ENCODE measurements at regions not wholly inside any gene's neighbourhood (a gene's known extent, or its start where the extent isn't known, plus 50 kb on each side); places are given as distances from the start of the nearest gene placed in this dataset.

DNA sequence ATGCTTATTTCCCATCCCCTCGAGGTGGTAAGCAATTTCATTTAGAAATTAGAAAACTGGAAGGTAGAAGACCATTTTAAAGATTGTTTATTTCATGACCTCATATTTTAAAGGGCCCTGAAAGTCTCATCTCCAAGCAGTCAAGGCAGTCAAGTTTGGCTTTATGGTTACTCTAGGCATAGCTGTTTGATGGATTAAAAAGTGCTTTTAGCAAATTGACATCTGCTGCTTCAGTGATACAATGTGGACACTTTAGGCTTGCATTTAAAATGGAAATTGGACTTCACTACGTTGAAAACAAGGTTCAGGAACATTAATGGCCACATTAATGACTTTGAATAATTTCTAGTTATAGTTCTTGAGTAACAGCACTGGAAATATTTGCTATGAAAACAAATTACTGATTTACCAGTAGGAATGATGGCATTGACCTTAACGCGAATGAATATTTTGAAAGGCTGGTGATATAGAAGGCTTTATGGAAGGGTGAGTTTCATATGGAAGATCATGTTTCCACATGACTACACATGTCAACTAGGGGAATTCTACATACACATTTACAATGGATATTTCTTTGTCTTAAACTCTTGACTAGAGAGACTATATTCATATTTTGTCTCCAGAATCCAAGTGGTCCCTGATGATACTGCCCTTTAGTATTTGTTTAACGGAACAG lies 873.5 kb downstream of the JRKL start:
- Histone ChIP-seq H3F3A (ENCODE audit: insufficient read depth) (no peaks in the 10 kb centered on the region), H3K36me3 (ENCODE audit: low read length) (no peaks in the 10 kb centered on the region), H3K27me3 (ENCODE audit: low read length) (no peaks in the 10 kb centered on the region), H3K79me2 (ENCODE audit: insufficient read depth, low read length) (no peaks in the 10 kb centered on the region), H3K9ac (ENCODE audit: low read length) (no peak overlapping the region), H3K4me3 (ENCODE audit: insufficient read depth, low read length, poor library complexity, severe bottlenecking) (no peak overlapping the region), H2AFZ (ENCODE audit: low read depth, low read length, severe bottlenecking) (no peak overlapping the region), H3K27ac (ENCODE audit: low read depth, low read length) (no peak overlapping the region), H3K9me3 (ENCODE audit: insufficient read depth, low read length) (no peaks in the 10 kb centered on the region), H3K4me2 (ENCODE audit: low read depth, low read length, poor library complexity, severe bottlenecking) (no peak overlapping the region), H3K9me2 (replicated peaks; ENCODE audit: insufficient read depth, low read length) (no peaks in the 10 kb centered on the region), H4K20me1 (ENCODE audit: low read depth, low read length) (no peaks in the 10 kb centered on the region)
- TF ChIP-seq, protein P1, sequence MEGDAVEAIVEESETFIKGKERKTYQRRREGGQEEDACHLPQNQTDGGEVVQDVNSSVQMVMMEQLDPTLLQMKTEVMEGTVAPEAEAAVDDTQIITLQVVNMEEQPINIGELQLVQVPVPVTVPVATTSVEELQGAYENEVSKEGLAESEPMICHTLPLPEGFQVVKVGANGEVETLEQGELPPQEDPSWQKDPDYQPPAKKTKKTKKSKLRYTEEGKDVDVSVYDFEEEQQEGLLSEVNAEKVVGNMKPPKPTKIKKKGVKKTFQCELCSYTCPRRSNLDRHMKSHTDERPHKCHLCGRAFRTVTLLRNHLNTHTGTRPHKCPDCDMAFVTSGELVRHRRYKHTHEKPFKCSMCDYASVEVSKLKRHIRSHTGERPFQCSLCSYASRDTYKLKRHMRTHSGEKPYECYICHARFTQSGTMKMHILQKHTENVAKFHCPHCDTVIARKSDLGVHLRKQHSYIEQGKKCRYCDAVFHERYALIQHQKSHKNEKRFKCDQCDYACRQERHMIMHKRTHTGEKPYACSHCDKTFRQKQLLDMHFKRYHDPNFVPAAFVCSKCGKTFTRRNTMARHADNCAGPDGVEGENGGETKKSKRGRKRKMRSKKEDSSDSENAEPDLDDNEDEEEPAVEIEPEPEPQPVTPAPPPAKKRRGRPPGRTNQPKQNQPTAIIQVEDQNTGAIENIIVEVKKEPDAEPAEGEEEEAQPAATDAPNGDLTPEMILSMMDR (IDR thresholded peaks at IDR 0.05; ENCODE audit: insufficient read depth, low read length, poor library complexity, severe bottlenecking): no peak
- no peak for TF ChIP-seq EZH2phosphoT487 (conservative IDR thresholded peaks at IDR 0.05; ENCODE audit: low read length)

GRCh38 chr11:97269527-97269926 lies 879.7 kb downstream of the JRKL start:
- TF ChIP-seq, protein P1 (IDR thresholded peaks at IDR 0.05; ENCODE audit: insufficient read depth, low read length, poor library complexity, severe bottlenecking): no peak
- no peak for TF ChIP-seq EZH2phosphoT487 (conservative IDR thresholded peaks at IDR 0.05; ENCODE audit: low read length)
- H2AFZ ChIP-seq (ENCODE audit: low read depth, low read length, severe bottlenecking): no peak overlapping the region
- H3K27ac ChIP-seq (ENCODE audit: low read depth, low read length): no peak overlapping the region

DNA sequence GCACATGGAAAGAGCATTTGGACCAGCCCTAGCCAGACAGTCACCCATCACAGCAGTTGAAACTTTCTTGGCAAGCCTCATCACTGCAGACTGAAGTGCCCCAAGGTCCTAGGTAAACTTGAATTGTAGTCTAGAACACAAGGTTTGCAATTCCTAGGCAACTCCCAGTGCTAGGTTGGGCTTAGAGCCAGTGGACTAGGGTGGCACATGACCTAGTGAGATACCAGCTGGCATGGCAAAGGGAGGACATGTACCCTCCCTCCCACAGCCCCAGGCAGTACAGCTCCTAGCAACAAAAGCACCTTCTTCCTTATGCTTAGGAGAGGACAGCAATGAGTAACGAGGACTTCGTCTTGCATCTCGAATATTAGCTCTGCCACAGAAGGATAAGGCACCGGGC lies 889.5 kb downstream of the JRKL start:
- TF ChIP-seq EZH2phosphoT487 (conservative IDR thresholded peaks at IDR 0.05; ENCODE audit: low read length): no peak
- TF ChIP-seq, protein P1 (IDR thresholded peaks at IDR 0.05; ENCODE audit: insufficient read depth, low read length, poor library complexity, severe bottlenecking): no peak
- no peak overlapping the region for H3K9ac ChIP-seq (ENCODE audit: low read length)
- H3K4me2 ChIP-seq (ENCODE audit: low read depth, low read length, poor library complexity, severe bottlenecking): no peak overlapping the region
- H2AFZ ChIP-seq (ENCODE audit: low read depth, low read length, severe bottlenecking): no peak overlapping the region
- H3K36me3 ChIP-seq (ENCODE audit: low read length): no peaks in the 10 kb centered on the region
- no peak overlapping the region for H3K27ac ChIP-seq (ENCODE audit: low read depth, low read length)
- no peaks in the 10 kb centered on the region for H4K20me1 ChIP-seq (ENCODE audit: low read depth, low read length)
- no peaks in the 10 kb centered on the region for H3K9me3 ChIP-seq (ENCODE audit: insufficient read depth, low read length)
- no peaks in the 10 kb centered on the region for H3K9me2 ChIP-seq (replicated peaks; ENCODE audit: insufficient read depth, low read length)
- no peak overlapping the region for H3K4me3 ChIP-seq (ENCODE audit: insufficient read depth, low read length, poor library complexity, severe bottlenecking)
- no peaks in the 10 kb centered on the region for H3K27me3 ChIP-seq (ENCODE audit: low read length)
- no peaks in the 10 kb centered on the region for H3K79me2 ChIP-seq (ENCODE audit: insufficient read depth, low read length)
- no peaks in the 10 kb centered on the region for H3F3A ChIP-seq (ENCODE audit: insufficient read depth)

More at GRCh38 chr11:97269527-97269926, 879.7 kb downstream of the JRKL start:
- Histone ChIP-seq H4K20me1 (ENCODE audit: low read depth, low read length) (no peaks in the 10 kb centered on the region), H3K27me3 (ENCODE audit: low read length) (no peaks in the 10 kb centered on the region), H3K9me3 (ENCODE audit: insufficient read depth, low read length) (no peaks in the 10 kb centered on the region), H3K79me2 (ENCODE audit: insufficient read depth, low read length) (no peaks in the 10 kb centered on the region), H3F3A (ENCODE audit: insufficient read depth) (no peaks in the 10 kb centered on the region), H3K4me3 (ENCODE audit: insufficient read depth, low read length, poor library complexity, severe bottlenecking) (no peak overlapping the region), H3K9ac (ENCODE audit: low read length) (no peak overlapping the region), H3K36me3 (ENCODE audit: low read length) (no peaks in the 10 kb centered on the region), H3K9me2 (replicated peaks; ENCODE audit: insufficient read depth, low read length) (no peaks in the 10 kb centered on the region), H3K4me2 (ENCODE audit: low read depth, low read length, poor library complexity, severe bottlenecking) (no peak overlapping the region)
